Upper lobe of right lung (tissue), 1 donor: ENCODE measurements at regions not wholly inside any gene's neighbourhood (a gene's known extent, or its start where the extent isn't known, plus 50 kb on each side); places are given as distances from the start of the nearest gene placed in this dataset.

Experiments used
- ATAC-seq: fragments of 200-7000 bp; cut with Tn5 transposase; one replicate; pipeline ENCODE4 v1.9.1; 2020; ENCODE audit warnings: mild to moderate bottlenecking, moderate library complexity
- DNase-seq: peaks from one replicate; pipeline ENCODE4 v3.0.0-alpha.2; 2020
- H3K27ac ChIP-seq: fragments of 200-600 bp; one replicate; pipeline ENCODE4 v1.8.0; 2022
- H3K27me3 ChIP-seq: fragments of 200-600 bp; one replicate; pipeline ENCODE4 v1.8.0; 2022; ENCODE audit warnings: mild to moderate bottlenecking
- H3K36me3 ChIP-seq: fragments of 200-600 bp; one replicate; pipeline ENCODE4 v1.8.0; 2022
- H3K4me1 ChIP-seq: fragments of 200-600 bp; one replicate; pipeline ENCODE4 v1.8.0; 2022
- H3K4me3 ChIP-seq: fragments of 200-600 bp; one replicate; pipeline ENCODE4 v1.8.0; 2022; ENCODE audit warnings: mild to moderate bottlenecking
- H3K9me3 ChIP-seq: fragments of 200-600 bp; one replicate; pipeline ENCODE4 v1.8.0; 2022
- CTCF ChIP-seq: fragments of 200-600 bp; IDR thresholded peaks from one replicate; pipeline ENCODE4 v1.8.0; 2022; ENCODE audit warnings: antibody characterized with exemption
- intact Hi-C: fragments of 100-400 bp; cut with DNase I; formaldehyde crosslinking; loops from one replicate; pipeline ENCODE4 v1.11.0; 2022
- donor health status: DM: no; HTN: yes; CAD: no; lungs with severe emphysema.

- no peak overlapping the region for H3K27ac ChIP-seq
- DNase-seq = no peak
- H3K27me3 ChIP-seq = no peaks in the 10 kb centered on the region
Observed at GRCh38 chr16:65660390-65660789, 538.5 kb upstream of the CDH11 start.

GRCh38 chr16:65659758-65660157 is 537.9 kb upstream of the CDH11 start:
- Histone ChIP-seq H3K27me3 (no peaks in the 10 kb centered on the region), H3K4me3 (no peak overlapping the region), H3K27ac (no peak overlapping the region), H3K4me1 (peaks cover 5% of the 10 kb centered on the region), H3K9me3 (no peaks in the 10 kb centered on the region), H3K36me3 (no peaks in the 10 kb centered on the region)
- TF ChIP-seq CTCF = no peak
- no peak for ATAC-seq
- DNase-seq = no peak
- intact Hi-C loops = no loop called here

More at GRCh38 chr16:65660390-65660789, 538.5 kb upstream of the CDH11 start:
- Histone ChIP-seq H3K36me3 (no peaks in the 10 kb centered on the region), H3K4me1 (peaks cover 5% of the 10 kb centered on the region), H3K4me3 (no peak overlapping the region), H3K9me3 (no peaks in the 10 kb centered on the region)
- TF ChIP-seq CTCF = no peak
- ATAC-seq = no peak
- intact Hi-C loops = no loop called here

- Histone ChIP-seq H3K36me3 (no peaks in the 10 kb centered on the region), H3K27ac (peak overlapping the region; percentile 42), H3K27me3 (no peaks in the 10 kb centered on the region), H3K4me3 (no peak overlapping the region), H3K4me1 (peaks cover 5% of the 10 kb centered on the region), H3K9me3 (no peaks in the 10 kb centered on the region)
- TF ChIP-seq CTCF = no peak
- ATAC-seq (peak; percentile 13), DNase-seq (no peak)
- intact Hi-C loops = no loop called here
Observed at GRCh38 chr16:65658787-65659220, 536.9 kb upstream of the CDH11 start.

GRCh38 chr16:65658349-65658748 is 536.5 kb upstream of the CDH11 start:
- Histone ChIP-seq H3K36me3 (no peaks in the 10 kb centered on the region), H3K4me1 (peaks cover 5% of the 10 kb centered on the region), H3K27me3 (no peaks in the 10 kb centered on the region), H3K9me3 (no peaks in the 10 kb centered on the region), H3K4me3 (no peak overlapping the region), H3K27ac (peak overlapping the region; percentile 42)
- peak; percentile 53 for DNase-seq
- intact Hi-C loops = no loop called here
- TF ChIP-seq CTCF = no peak
- ATAC-seq = peak; percentile 40

GRCh38 chr16:65657556-65657955 is 535.7 kb upstream of the CDH11 start:
- ATAC-seq (no peak), DNase-seq (no peak)
- no peak for TF ChIP-seq CTCF
- Histone ChIP-seq H3K4me3 (no peak overlapping the region), H3K27ac (peak overlapping the region; percentile 3), H3K27me3 (no peaks in the 10 kb centered on the region), H3K4me1 (peaks cover 5% of the 10 kb centered on the region), H3K9me3 (no peaks in the 10 kb centered on the region), H3K36me3 (no peaks in the 10 kb centered on the region)
- intact Hi-C loops = no loop called here

- Histone ChIP-seq H3K36me3 (no peaks in the 10 kb centered on the region), H3K27me3 (no peaks in the 10 kb centered on the region), H3K9me3 (no peaks in the 10 kb centered on the region), H3K4me3 (no peak overlapping the region), H3K4me1 (peaks cover 5% of the 10 kb centered on the region), H3K27ac (no peak overlapping the region)
- no peak for ATAC-seq
- intact Hi-C loops = no loop called here
- TF ChIP-seq CTCF = no peak
- DNase-seq = no peak
Observed at GRCh38 chr16:65657071-65657494, 535.2 kb upstream of the CDH11 start.
